CD4-positive, alpha-beta T cell treated with Interferon alpha-2 for 1 hour (primary cell): ENCODE measurements at regions not wholly inside any gene's neighbourhood (a gene's known extent, or its start where the extent isn't known, plus 50 kb on each side); places are given as distances from the start of the nearest gene placed in this dataset.
"Not testable (repeated sequence)": the region's sequence is repeated elsewhere in the genome, so short reads cannot be mapped to it uniquely, and the experiment has no call there.

Experiments
- DNase-seq, 2 donors: peaks; one replicate each; pipeline ENCODE4 v3.0.0-alpha.2; 2020 to 2022

DNA sequence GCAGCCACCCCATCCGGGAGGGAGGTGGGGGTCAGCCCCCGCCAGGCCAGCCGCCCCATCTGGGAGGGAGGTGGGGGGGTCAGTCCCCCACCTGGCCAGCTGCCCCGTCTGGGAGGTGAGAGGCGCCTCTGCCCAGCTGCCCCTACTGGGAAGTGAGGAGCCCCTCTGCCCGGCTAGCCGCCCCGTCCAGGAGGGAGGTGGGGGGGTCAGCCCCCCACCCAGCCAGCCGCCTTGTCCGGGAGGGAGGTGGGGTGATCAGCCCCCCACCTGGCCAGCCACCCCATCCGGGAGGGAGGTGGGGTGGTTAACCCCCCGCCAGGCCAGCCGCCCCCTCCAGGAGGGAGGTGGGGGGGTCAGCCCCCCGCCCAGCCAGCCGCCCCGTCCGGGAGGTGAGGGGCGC lies 852.4 kb upstream of the DEFB115 start:
- DNase-seq = not testable (repeated sequence)

DNA sequence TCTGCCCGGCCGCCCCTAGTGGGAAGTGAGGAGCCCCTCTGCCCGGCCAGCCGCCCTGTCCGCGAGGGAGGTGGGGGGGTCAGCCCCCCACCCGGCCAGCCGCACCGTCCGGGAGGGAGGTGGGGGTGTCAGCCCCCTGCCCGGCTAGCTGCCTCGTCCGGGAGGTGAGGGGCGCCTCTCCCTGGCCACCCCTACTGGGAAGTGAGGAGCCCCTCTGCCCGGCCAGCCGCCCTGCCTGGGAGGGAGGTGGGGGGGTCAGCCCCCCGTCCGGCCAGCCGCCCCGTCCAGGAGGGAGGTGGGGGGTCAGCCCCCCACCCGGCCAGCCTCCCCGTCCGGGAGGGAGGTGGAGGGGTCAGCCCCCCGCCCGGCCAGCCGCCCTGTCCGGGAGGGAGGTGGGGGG lies 851.9 kb upstream of the DEFB115 start:
- DNase-seq = not testable (repeated sequence)

DNA sequence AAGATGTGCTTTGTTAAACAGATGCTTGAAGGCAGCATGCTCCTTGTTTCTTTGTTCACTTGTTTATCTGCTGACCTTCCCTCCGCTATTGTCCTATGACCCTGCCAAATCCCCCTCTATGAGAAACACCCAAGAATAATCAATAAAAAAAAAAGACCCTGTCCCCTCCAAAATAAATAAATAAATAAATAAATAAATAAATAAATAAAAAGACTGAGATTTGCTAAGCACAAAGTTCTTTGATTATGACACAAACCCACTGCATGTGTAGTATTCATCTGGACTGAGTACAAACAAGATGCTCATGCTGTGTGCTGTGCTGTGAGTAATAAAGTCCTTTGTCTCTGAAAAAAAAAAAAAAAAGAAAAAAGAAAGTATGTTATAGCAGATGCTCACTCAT lies 851.1 kb upstream of the DEFB115 start:
- DNase-seq = not testable (repeated sequence)

DNA sequence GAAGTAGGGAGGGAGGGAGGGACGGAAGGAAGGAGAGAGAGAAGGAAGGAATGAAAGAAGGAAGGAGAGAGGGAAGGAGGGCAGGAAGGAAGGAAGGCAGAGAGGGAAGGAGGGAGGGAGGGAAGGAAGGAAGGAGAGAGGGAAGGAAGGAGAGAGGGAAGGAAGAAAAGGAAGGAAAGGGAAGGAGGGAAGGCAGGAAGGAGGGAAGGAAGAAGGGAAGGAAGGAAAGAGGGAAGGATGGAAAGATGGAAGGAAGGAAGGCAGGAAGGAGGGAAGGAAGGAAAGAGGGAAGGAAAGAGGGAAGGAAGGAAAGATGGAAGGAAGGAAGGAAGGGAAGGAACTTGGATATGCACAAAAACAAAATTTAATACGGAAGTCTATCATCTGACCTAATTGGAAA lies 844.5 kb upstream of the DEFB115 start:
- no peak for DNase-seq

DNA sequence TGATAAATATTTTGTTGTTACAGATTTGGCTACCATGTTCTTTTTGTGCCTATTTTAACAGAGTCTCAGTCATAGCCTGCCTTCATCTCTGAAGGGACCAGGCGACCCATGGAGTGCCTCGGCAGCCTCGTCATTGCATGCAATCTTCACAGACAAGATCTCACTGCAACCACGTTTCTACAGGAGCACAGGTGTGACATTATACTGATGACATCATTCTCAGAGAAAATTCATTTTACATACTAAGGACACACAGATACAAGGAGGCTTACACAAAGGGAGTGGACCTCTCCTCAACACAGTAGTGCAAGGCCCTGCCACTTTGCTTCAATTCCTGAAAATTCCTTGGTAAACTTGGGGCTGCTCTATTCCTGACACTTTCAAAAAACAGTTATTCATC lies 840.1 kb upstream of the DEFB115 start:
- DNase-seq = not testable (repeated sequence)

DNA sequence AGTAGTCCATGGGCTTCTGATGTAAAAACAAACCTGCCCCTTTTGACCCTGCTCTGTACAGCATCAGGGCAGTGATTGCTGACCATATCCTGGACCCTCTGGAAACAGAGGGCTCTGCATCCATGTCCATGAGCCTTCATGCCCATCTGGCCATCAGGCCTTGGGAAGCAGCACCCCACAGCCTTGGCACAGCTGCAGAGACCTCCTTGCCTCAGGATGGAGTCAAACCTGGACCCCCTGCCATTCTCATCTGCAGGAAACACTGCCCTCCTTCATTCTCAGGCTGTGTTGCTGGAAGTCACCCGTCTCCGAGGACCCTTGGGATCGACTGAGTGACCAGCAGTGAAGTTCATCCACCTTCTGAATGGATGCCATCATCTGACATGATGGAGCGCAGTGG lies 839.1 kb upstream of the DEFB115 start:
- DNase-seq = not testable (repeated sequence)

DNA sequence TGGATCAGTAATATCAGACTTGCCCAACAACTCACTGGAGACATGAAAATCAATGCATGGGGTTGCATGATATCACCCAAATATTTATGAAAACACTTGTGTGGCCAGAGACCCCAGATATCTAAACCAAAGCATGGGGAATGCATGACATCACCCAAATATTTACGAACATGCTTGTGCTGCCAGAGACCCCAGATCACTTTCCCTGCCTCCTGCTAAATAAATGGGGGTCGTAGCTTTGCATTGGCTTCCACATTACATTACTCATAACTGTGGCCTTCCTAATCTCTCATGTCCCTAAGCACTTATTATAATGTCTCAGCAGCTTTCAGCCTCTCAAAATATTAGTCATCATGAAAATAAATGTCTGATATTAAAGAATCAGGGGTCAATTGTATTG lies 838.0 kb upstream of the DEFB115 start:
- DNase-seq = no peak

DNA sequence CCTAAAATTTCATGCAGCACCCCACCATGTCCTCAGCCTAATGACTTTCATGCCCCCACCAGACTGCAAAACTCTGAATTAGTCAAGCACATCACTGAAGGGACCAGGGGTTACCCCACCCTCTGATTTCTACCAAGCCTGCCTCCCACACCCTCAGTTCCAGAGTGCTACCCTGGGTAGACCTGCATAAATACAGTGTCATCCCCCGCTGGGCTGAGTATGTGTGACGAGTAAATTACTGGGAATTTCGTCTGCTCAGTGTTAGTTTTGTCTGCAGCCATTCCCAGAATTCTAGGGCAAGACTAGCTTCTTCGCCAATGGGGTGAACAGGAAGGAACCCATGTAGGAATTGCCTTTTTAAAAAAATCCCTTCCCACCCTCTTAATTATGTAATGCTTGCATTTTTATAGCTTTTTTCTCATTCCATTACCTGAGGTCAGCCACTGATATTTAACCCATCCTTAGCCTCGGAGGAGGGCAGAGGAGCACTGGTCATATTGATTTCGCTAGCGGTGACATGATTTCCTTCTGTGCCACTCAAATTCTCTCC lies 837.5 kb upstream of the DEFB115 start:
- DNase-seq = not testable (repeated sequence)
